ENCODE measurements at regions not wholly inside any gene's neighbourhood (a gene's known extent, or its start where the extent isn't known, plus 50 kb on each side); places are given as distances from the start of the nearest gene placed in this dataset.

GRCh38 chr2:67917332-67918054, 145.3 kb downstream of the C1D start:
- peak; percentile 81 for DNase-seq (ENCODE audit: low read depth)
- in situ Hi-C loops (cut with HindIII; ENCODE audit: low sequenced_read_pairs): no loop called here
- no peak overlapping the region for H3K4me3 ChIP-seq (ENCODE audit: low read depth, low read length)
- TF ChIP-seq CTCF (IDR thresholded peaks at IDR 0.05; ENCODE audit: low read depth, low read length, missing control alignments): no peak

GRCh38 chr2:67918471-67918870, 144.3 kb downstream of the C1D start:
- TF ChIP-seq CTCF (IDR thresholded peaks at IDR 0.05; ENCODE audit: low read depth, low read length, missing control alignments): no peak
- DNase-seq (ENCODE audit: low read depth): no peak
- no peak overlapping the region for H3K4me3 ChIP-seq (ENCODE audit: low read depth, low read length)
- in situ Hi-C loops (cut with HindIII; ENCODE audit: low sequenced_read_pairs): no loop called here

GRCh38 chr2:67919490-67919889, 143.3 kb downstream of the C1D start:
- no peak for DNase-seq (ENCODE audit: low read depth)
- in situ Hi-C loops (cut with HindIII; ENCODE audit: low sequenced_read_pairs): no loop called here
- no peak for TF ChIP-seq CTCF (IDR thresholded peaks at IDR 0.05; ENCODE audit: low read depth, low read length, missing control alignments)
- no peak overlapping the region for H3K4me3 ChIP-seq (ENCODE audit: low read depth, low read length)

- no peak overlapping the region for H3K4me3 ChIP-seq (ENCODE audit: low read depth, low read length)
- no peak for DNase-seq (ENCODE audit: low read depth)
- in situ Hi-C loops (cut with HindIII; ENCODE audit: low sequenced_read_pairs): no loop called here
- TF ChIP-seq CTCF (IDR thresholded peaks at IDR 0.05; ENCODE audit: low read depth, low read length, missing control alignments): no peak
Measured at GRCh38 chr2:67922080-67922785, 140.6 kb downstream of the C1D start.

- in situ Hi-C loops (cut with HindIII; ENCODE audit: low sequenced_read_pairs): no loop called here
- DNase-seq (ENCODE audit: low read depth): no peak
- H3K4me3 ChIP-seq (ENCODE audit: low read depth, low read length): no peak overlapping the region
- no peak for TF ChIP-seq CTCF (IDR thresholded peaks at IDR 0.05; ENCODE audit: low read depth, low read length, missing control alignments)
Measured at GRCh38 chr2:67923696-67924095, 139.1 kb downstream of the C1D start.

GRCh38 chr2:67927501-67927900, 135.3 kb downstream of the C1D start:
- no peak for TF ChIP-seq CTCF (IDR thresholded peaks at IDR 0.05; ENCODE audit: low read depth, low read length, missing control alignments)
- no peak overlapping the region for H3K4me3 ChIP-seq (ENCODE audit: low read depth, low read length)
- DNase-seq (ENCODE audit: low read depth): no peak
- in situ Hi-C loops (cut with HindIII; ENCODE audit: low sequenced_read_pairs): no loop called here
